ENCODE measurements at regions not wholly inside any gene's neighbourhood (a gene's known extent, or its start where the extent isn't known, plus 50 kb on each side); places are given as distances from the start of the nearest gene placed in this dataset.
"Not testable (repeated sequence)": the region's sequence is repeated elsewhere in the genome, so short reads cannot be mapped to it uniquely, and the experiment has no call there.

DNA sequence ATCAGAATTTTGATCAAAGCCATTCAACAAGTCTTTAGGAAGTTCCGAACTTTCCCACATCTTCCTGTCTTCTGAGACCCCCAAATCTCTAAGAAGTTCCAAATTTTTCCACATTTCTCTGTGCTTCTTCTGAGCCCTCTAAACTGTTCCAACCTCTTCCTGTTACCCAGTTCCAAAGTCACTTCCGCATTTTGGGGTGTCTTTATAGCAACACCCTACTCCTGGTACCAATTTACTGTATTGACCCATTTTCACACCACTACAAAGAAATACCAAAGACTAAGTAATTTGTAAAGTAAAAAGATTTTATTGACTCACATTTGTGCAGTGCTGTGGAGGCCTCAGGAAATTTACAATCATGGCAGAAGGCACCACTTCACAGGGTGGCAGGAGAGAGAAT is 385.8 kb upstream of the GHITM start:
- intact Hi-C loops (cut with micrococcal nuclease): no loop called here
- no peaks in the 10 kb centered on the region for H3K36me3 Mint-ChIP-seq (ENCODE audit: low read depth)
- DNase-seq (ENCODE audit: low spot score): no peak
- no peak overlapping the region for H3K27ac Mint-ChIP-seq
- no peak overlapping the region for H3K4me3 Mint-ChIP-seq (ENCODE audit: low read depth)
- no peaks in the 10 kb centered on the region for H3K4me1 Mint-ChIP-seq (ENCODE audit: low read depth)
- peaks cover 57% of the 10 kb centered on the region for H3K9me3 Mint-ChIP-seq
- no peaks in the 10 kb centered on the region for H3K27me3 Mint-ChIP-seq (ENCODE audit: low read depth)

DNA sequence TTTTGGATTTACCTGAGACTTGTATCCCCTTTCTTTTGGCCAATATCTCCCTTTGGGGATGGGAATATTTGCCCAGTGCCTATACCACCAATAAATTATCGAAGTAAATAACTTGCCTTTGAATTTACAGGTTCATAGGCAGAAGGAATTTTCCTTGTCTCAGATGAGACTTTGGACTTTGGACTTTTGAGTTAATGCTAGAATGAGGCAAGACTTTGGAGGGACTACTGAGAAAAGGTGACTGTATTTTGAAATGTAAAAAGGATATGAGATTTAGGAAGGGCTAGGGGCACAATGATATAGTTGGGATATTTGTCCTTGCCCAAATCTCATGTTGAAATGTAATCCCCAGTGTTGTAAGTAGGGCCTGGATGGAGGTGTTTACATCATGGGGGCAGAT is 384.5 kb upstream of the GHITM start:
- Mint-ChIP-seq H3K27me3 (ENCODE audit: low read depth) (no peaks in the 10 kb centered on the region), H3K4me1 (ENCODE audit: low read depth) (no peaks in the 10 kb centered on the region), H3K36me3 (ENCODE audit: low read depth) (no peaks in the 10 kb centered on the region), H3K27ac (no peak overlapping the region), H3K9me3 (peaks cover 56% of the 10 kb centered on the region), H3K4me3 (ENCODE audit: low read depth) (no peak overlapping the region)
- intact Hi-C loops (cut with micrococcal nuclease): no loop called here
- DNase-seq (ENCODE audit: low spot score): no peak

DNA sequence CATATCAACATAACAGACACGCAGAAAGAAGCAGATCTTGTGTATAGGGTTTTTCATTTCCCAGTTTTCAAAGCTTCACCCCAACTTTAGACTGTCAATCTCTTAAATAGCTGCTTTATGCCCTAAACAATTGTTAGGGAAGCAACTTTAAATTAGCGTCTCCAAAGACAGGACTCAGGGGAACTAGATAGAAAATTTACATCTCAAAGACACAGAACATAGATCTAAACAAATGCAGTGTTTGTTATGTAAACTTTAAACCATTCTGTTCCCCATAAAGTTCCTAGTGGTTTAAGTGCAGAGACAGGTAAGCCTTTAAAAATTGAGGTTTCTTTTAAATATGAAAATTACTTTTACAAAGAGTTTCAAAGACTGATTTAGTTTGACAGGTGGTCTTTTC is 379.2 kb upstream of the GHITM start:
- H3K27ac Mint-ChIP-seq: no peak overlapping the region
- DNase-seq (ENCODE audit: low spot score): no peak
- intact Hi-C loops (cut with micrococcal nuclease): no loop called here
- H3K9me3 Mint-ChIP-seq: peaks cover 19% of the 10 kb centered on the region
- no peak overlapping the region for H3K4me3 Mint-ChIP-seq (ENCODE audit: low read depth)
- H3K4me1 Mint-ChIP-seq (ENCODE audit: low read depth): no peaks in the 10 kb centered on the region
- no peaks in the 10 kb centered on the region for H3K36me3 Mint-ChIP-seq (ENCODE audit: low read depth)
- H3K27me3 Mint-ChIP-seq (ENCODE audit: low read depth): no peaks in the 10 kb centered on the region

DNA sequence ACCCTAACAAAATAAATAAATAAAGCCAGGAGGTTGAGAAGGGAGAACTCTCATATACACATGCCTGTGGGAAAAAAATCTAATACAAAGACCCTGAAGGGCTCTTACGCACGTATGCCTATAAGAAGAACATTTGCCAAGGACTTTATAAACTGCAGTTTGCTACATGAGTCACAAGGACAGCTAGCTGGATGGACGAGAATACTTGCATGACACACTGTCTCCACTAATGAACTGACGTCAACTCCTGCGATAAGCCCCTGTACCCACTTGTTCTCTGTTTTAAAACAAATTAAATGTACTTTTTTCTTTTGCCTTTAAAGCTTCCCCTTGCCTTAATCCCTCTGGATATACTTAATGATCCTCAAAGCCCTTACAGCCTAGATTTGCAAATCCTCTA is 374.6 kb upstream of the GHITM start:
- DNase-seq (ENCODE audit: low spot score): no peak
- H3K4me1 Mint-ChIP-seq (ENCODE audit: low read depth): no peaks in the 10 kb centered on the region
- intact Hi-C loops (cut with micrococcal nuclease): no loop called here
- H3K27ac Mint-ChIP-seq: no peak overlapping the region
- H3K27me3 Mint-ChIP-seq (ENCODE audit: low read depth): no peaks in the 10 kb centered on the region
- H3K4me3 Mint-ChIP-seq (ENCODE audit: low read depth): no peak overlapping the region
- peaks cover 5% of the 10 kb centered on the region for H3K9me3 Mint-ChIP-seq
- H3K36me3 Mint-ChIP-seq (ENCODE audit: low read depth): no peaks in the 10 kb centered on the region

- no peaks in the 10 kb centered on the region for H3K27me3 Mint-ChIP-seq (ENCODE audit: low read depth)
- no peaks in the 10 kb centered on the region for H3K36me3 Mint-ChIP-seq (ENCODE audit: low read depth)
- DNase-seq (ENCODE audit: low spot score): no peak
- peaks cover 5% of the 10 kb centered on the region for H3K9me3 Mint-ChIP-seq
- intact Hi-C loops (cut with micrococcal nuclease): no loop called here
- H3K4me3 Mint-ChIP-seq (ENCODE audit: low read depth): no peak overlapping the region
- no peaks in the 10 kb centered on the region for H3K4me1 Mint-ChIP-seq (ENCODE audit: low read depth)
- H3K27ac Mint-ChIP-seq: no peak overlapping the region
Observed at GRCh38 chr10:83765731-83766130, 373.6 kb upstream of the GHITM start.

GRCh38 chr10:83769281-83769820 is 370.0 kb upstream of the GHITM start:
- no peaks in the 10 kb centered on the region for H3K4me1 Mint-ChIP-seq (ENCODE audit: low read depth)
- intact Hi-C loops (cut with micrococcal nuclease): no loop called here
- H3K4me3 Mint-ChIP-seq (ENCODE audit: low read depth): no peak overlapping the region
- H3K36me3 Mint-ChIP-seq (ENCODE audit: low read depth): no peaks in the 10 kb centered on the region
- no peak for DNase-seq (ENCODE audit: low spot score)
- H3K27ac Mint-ChIP-seq: no peak overlapping the region
- no peaks in the 10 kb centered on the region for H3K27me3 Mint-ChIP-seq (ENCODE audit: low read depth)
- H3K9me3 Mint-ChIP-seq: peaks cover 10% of the 10 kb centered on the region

DNA sequence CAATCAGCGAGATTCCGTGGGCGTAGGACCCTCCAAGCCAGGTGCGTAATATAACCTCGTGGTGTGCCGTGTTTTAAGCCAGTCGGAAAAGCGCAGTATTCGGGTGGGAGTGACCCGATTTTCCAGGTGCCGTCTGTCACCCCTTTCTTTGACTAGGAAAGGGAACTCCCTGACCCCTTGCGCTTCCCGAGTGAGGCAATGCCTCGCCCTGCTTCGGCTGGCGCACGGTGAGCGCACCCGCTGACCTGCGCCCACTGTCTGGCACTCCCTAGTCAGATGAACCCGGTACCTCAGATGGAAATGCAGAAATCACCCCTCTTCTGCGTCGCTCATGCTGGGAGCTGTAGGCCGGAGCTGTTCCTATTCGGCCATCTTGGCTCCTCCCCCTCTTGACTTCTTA is 352.6 kb upstream of the GHITM start:
- H3K9me3 Mint-ChIP-seq: peaks cover 30% of the 10 kb centered on the region
- H3K27ac Mint-ChIP-seq; H3K4me3 Mint-ChIP-seq (ENCODE audit: low read depth); DNase-seq (ENCODE audit: low spot score); intact Hi-C loops (cut with micrococcal nuclease); H3K27me3 Mint-ChIP-seq (ENCODE audit: low read depth); H3K4me1 Mint-ChIP-seq (ENCODE audit: low read depth); H3K36me3 Mint-ChIP-seq (ENCODE audit: low read depth): not testable (repeated sequence)

DNA sequence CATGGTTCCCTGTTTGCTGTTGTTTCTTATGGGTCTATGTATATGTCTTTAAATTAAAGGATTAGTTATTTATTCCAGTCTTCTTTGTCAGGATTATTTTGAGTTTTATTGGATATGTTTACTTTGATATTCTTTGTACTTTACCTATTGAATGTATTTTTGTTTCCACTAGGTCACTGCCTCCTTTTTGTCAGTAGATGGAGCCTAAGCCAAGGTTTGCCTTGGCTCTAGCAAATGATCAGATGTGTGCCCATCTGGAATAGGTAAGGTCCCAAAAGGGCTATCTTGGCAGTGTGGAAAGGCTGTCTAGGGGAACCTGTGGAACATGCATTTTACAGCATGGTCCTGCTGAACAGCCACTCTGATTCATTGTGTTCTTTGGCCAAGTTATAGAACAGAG is 337.3 kb upstream of the GHITM start:
- no peaks in the 10 kb centered on the region for H3K36me3 Mint-ChIP-seq (ENCODE audit: low read depth)
- no peaks in the 10 kb centered on the region for H3K27me3 Mint-ChIP-seq (ENCODE audit: low read depth)
- no peak for DNase-seq (ENCODE audit: low spot score)
- H3K9me3 Mint-ChIP-seq: peaks cover 4% of the 10 kb centered on the region
- intact Hi-C loops (cut with micrococcal nuclease): no loop called here
- H3K4me3 Mint-ChIP-seq (ENCODE audit: low read depth): no peak overlapping the region
- H3K4me1 Mint-ChIP-seq (ENCODE audit: low read depth): no peaks in the 10 kb centered on the region
- H3K27ac Mint-ChIP-seq: no peak overlapping the region

- no peak for DNase-seq (ENCODE audit: low spot score)
- no peaks in the 10 kb centered on the region for H3K36me3 Mint-ChIP-seq (ENCODE audit: low read depth)
- intact Hi-C loops (cut with micrococcal nuclease): no loop called here
- no peak overlapping the region for H3K4me3 Mint-ChIP-seq (ENCODE audit: low read depth)
- H3K27ac Mint-ChIP-seq: no peak overlapping the region
- no peaks in the 10 kb centered on the region for H3K27me3 Mint-ChIP-seq (ENCODE audit: low read depth)
- peaks cover 4% of the 10 kb centered on the region for H3K9me3 Mint-ChIP-seq
- H3K4me1 Mint-ChIP-seq (ENCODE audit: low read depth): no peaks in the 10 kb centered on the region
Observed at GRCh38 chr10:83806717-83807116, 332.6 kb upstream of the GHITM start.

- no peak for DNase-seq (ENCODE audit: low spot score)
- H3K4me1 Mint-ChIP-seq (ENCODE audit: low read depth): no peaks in the 10 kb centered on the region
- H3K36me3 Mint-ChIP-seq (ENCODE audit: low read depth): no peaks in the 10 kb centered on the region
- H3K9me3 Mint-ChIP-seq: no peaks in the 10 kb centered on the region
- H3K4me3 Mint-ChIP-seq (ENCODE audit: low read depth): no peak overlapping the region
- no peaks in the 10 kb centered on the region for H3K27me3 Mint-ChIP-seq (ENCODE audit: low read depth)
- intact Hi-C loops (cut with micrococcal nuclease): no loop called here
- H3K27ac Mint-ChIP-seq: no peak overlapping the region
Observed at GRCh38 chr10:83809001-83809400, 330.3 kb upstream of the GHITM start.

DNA sequence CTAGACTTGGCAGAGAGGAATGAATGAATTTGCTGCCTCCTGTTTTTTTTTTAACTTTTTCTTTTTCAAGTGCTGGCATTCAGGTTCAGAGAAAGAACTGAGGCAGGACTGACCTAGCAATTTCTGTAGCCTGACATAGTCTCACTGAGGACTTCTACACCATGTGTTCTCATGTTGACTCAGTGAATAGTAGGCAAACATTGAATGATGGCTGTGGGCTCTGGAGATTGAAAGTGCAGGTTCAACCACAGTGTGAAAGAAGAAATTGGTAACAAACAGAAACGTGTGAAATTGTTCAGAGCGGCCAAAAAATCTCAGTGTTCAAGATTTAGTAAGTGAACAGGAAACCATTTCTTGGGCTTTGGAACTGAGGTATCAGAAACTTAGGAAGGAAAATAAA is 322.4 kb upstream of the GHITM start:
- no peak for DNase-seq (ENCODE audit: low spot score)
- intact Hi-C loops (cut with micrococcal nuclease): no loop called here
- Mint-ChIP-seq H3K36me3 (ENCODE audit: low read depth) (no peaks in the 10 kb centered on the region), H3K27ac (no peak overlapping the region), H3K27me3 (ENCODE audit: low read depth) (no peaks in the 10 kb centered on the region), H3K4me1 (ENCODE audit: low read depth) (no peaks in the 10 kb centered on the region), H3K9me3 (no peaks in the 10 kb centered on the region), H3K4me3 (ENCODE audit: low read depth) (no peak overlapping the region)

GRCh38 chr10:83817797-83818196 is 321.5 kb upstream of the GHITM start:
- Mint-ChIP-seq H3K36me3 (ENCODE audit: low read depth) (no peaks in the 10 kb centered on the region), H3K9me3 (no peaks in the 10 kb centered on the region), H3K27me3 (ENCODE audit: low read depth) (no peaks in the 10 kb centered on the region), H3K4me3 (ENCODE audit: low read depth) (no peak overlapping the region), H3K27ac (no peak overlapping the region), H3K4me1 (ENCODE audit: low read depth) (no peaks in the 10 kb centered on the region)
- DNase-seq (ENCODE audit: low spot score): no peak
- intact Hi-C loops (cut with micrococcal nuclease): no loop called here

DNA sequence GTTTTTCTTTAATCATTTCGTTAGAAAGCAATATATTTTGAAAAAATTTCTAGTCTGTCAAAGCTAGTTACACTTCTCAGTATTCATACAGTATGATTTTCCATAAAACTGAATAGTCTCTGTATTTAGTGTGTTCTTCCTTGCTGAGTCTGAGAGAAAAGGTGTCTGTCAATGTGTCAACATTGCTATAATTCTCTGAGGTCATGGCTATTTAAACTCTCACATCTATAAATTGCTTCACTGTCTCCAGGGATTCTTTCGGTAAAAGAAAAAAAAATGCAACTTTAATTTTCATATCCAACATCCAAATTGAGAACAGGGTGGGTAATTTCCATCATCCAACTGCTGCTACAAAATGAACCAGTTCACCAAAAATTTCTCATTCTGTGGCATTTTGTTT is 319.7 kb upstream of the GHITM start:
- Mint-ChIP-seq H3K4me1 (ENCODE audit: low read depth) (no peaks in the 10 kb centered on the region), H3K36me3 (ENCODE audit: low read depth) (no peaks in the 10 kb centered on the region), H3K27me3 (ENCODE audit: low read depth) (no peaks in the 10 kb centered on the region), H3K27ac (no peak overlapping the region), H3K4me3 (ENCODE audit: low read depth) (no peak overlapping the region), H3K9me3 (no peaks in the 10 kb centered on the region)
- intact Hi-C loops (cut with micrococcal nuclease): no loop called here
- no peak for DNase-seq (ENCODE audit: low spot score)

DNA sequence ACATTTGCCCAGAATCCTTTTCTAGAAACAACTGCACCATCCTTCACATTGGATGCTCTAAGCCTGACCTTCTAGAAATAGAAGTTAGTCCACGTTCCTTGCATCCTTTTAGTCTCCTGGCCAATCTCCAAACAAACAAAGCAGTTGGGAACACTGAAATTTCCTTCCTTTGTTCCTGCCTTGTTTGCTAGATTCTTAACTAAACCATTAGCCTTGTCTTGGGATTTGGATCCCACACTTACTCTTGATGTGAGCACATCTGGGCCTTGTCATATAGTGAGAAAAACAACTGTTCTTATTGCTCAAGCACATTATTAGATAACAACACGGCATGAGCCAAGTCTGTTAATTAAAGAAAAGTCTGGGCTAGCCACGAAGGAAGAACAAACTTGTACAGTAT is 319.3 kb upstream of the GHITM start:
- H3K4me1 Mint-ChIP-seq (ENCODE audit: low read depth): no peaks in the 10 kb centered on the region
- intact Hi-C loops (cut with micrococcal nuclease): no loop called here
- no peaks in the 10 kb centered on the region for H3K9me3 Mint-ChIP-seq
- no peak overlapping the region for H3K4me3 Mint-ChIP-seq (ENCODE audit: low read depth)
- no peak overlapping the region for H3K27ac Mint-ChIP-seq
- no peaks in the 10 kb centered on the region for H3K36me3 Mint-ChIP-seq (ENCODE audit: low read depth)
- H3K27me3 Mint-ChIP-seq (ENCODE audit: low read depth): no peaks in the 10 kb centered on the region
- DNase-seq (ENCODE audit: low spot score): no peak
